ENCODE measurements at regions not wholly inside any gene's neighbourhood (a gene's known extent, or its start where the extent isn't known, plus 50 kb on each side); places are given as distances from the start of the nearest gene placed in this dataset.
"Not testable (repeated sequence)": the region's sequence is repeated elsewhere in the genome, so short reads cannot be mapped to it uniquely, and the experiment has no call there.

DNA sequence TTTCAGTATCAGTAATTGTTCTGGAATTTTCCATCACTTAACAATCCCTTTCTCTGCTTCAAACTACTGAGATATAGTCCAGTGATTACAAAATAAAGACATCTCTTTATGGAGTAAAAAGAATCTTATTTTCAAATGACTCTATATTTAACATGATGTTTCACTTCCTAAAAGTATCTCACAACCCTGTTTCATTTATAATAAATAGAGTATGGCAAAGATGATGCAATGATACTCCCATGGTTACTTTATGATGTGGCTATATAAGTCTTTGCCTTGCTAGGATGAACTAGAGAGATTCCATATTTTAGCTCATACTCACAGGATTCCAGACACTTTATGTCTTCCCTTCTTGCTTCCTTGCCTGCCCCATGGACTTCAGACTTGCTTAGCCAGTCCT lies 953.5 kb upstream of the MDGA2 start:
- peaks cover 11% of the 10 kb centered on the region for H3K4me1 Mint-ChIP-seq
- no peak overlapping the region for H3K27ac Mint-ChIP-seq
- ATAC-seq = no peak
- H3K4me3 Mint-ChIP-seq = no peak overlapping the region
- H3K36me3 Mint-ChIP-seq = no peaks in the 10 kb centered on the region
- H3K9me3 Mint-ChIP-seq = no peaks in the 10 kb centered on the region
- no peaks in the 10 kb centered on the region for H3K27me3 Mint-ChIP-seq

DNA sequence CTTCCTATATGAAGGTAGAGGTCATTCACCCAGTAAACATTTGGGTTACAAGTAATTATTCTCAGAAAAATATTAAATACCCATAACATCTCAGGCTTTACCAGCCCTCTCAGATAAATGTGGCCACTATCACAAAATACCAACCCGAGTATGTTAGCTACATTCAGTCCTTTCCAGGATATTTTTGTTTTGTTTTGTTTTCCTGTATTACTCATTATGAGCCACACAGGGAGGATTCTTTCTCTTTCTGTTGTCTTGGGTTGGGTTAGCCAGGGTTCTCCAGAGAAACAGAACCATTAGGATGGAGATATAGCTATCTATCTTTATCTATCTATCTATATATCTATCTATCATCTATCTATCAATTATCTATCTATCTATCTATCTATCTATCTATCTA lies 947.6 kb upstream of the MDGA2 start:
- Mint-ChIP-seq H3K36me3 (no peaks in the 10 kb centered on the region), H3K27me3 (no peaks in the 10 kb centered on the region), H3K9me3 (no peaks in the 10 kb centered on the region), H3K4me1 (no peaks in the 10 kb centered on the region), H3K27ac (no peak overlapping the region), H3K4me3 (no peak overlapping the region)
- ATAC-seq = no peak

GRCh38 chr14:48618057-48618456 lies 942.7 kb upstream of the MDGA2 start:
- H3K27me3 Mint-ChIP-seq = no peaks in the 10 kb centered on the region
- no peaks in the 10 kb centered on the region for H3K4me1 Mint-ChIP-seq
- no peak overlapping the region for H3K27ac Mint-ChIP-seq
- no peak overlapping the region for H3K4me3 Mint-ChIP-seq
- no peaks in the 10 kb centered on the region for H3K36me3 Mint-ChIP-seq
- ATAC-seq = no peak
- no peaks in the 10 kb centered on the region for H3K9me3 Mint-ChIP-seq

- Mint-ChIP-seq H3K36me3 (no peaks in the 10 kb centered on the region), H3K27me3 (no peaks in the 10 kb centered on the region), H3K4me1 (no peaks in the 10 kb centered on the region), H3K9me3 (no peaks in the 10 kb centered on the region), H3K27ac (no peak overlapping the region), H3K4me3 (no peak overlapping the region)
- ATAC-seq = no peak
Measured at GRCh38 chr14:48616931-48617330, 941.5 kb upstream of the MDGA2 start.

DNA sequence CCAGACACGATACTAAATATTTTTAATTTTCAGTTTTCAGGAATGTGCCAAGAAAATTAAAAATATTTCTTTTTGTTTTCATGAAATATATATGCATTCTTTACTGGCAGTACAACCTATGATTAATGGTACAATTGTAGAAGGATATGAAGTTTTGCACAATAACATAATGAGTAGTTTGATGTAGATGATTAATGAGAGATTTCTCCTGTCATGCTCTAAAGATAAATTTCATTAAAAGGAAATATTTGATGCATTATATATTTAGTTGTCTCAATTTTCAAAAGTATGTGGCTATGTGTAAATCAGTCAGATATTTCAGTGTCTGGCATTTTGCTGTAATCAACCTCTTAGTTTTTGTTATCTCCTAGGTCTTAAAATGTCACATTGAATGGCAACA lies 940.2 kb upstream of the MDGA2 start:
- ATAC-seq = no peak
- Mint-ChIP-seq H3K27ac (no peak overlapping the region), H3K4me1 (no peaks in the 10 kb centered on the region), H3K36me3 (no peaks in the 10 kb centered on the region), H3K4me3 (no peak overlapping the region), H3K27me3 (no peaks in the 10 kb centered on the region), H3K9me3 (peaks cover 8% of the 10 kb centered on the region)

GRCh38 chr14:48614003-48614402 lies 938.6 kb upstream of the MDGA2 start:
- ATAC-seq = no peak
- no peaks in the 10 kb centered on the region for H3K27me3 Mint-ChIP-seq
- H3K4me3 Mint-ChIP-seq = no peak overlapping the region
- peaks cover 8% of the 10 kb centered on the region for H3K9me3 Mint-ChIP-seq
- no peak overlapping the region for H3K27ac Mint-ChIP-seq
- H3K4me1 Mint-ChIP-seq = no peaks in the 10 kb centered on the region
- no peaks in the 10 kb centered on the region for H3K36me3 Mint-ChIP-seq

- not testable (repeated sequence) for H3K36me3 Mint-ChIP-seq, H3K27ac Mint-ChIP-seq, ATAC-seq, H3K27me3 Mint-ChIP-seq, H3K4me1 Mint-ChIP-seq, H3K4me3 Mint-ChIP-seq
- peaks cover 16% of the 10 kb centered on the region for H3K9me3 Mint-ChIP-seq
Measured at GRCh38 chr14:48606960-48607359, 931.6 kb upstream of the MDGA2 start.

DNA sequence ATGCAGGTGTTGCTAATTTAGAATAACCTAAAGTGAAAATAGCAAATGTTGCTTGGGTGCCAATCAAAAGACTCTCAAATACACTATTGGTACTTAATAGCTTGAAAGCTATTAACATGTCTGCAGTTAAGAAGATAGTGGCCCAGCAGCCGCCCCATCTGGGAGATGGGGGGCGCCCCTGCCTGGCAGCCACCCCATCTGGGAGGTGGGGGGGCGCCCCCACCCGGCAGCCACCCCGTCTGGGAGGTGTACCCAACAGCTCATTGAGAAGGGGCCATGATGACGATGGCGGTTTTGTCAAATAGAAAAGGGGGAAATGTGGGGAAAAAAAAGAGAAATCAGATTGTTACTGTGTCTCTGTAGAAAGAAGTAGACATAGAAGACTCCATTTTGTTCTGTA lies 923.1 kb upstream of the MDGA2 start:
- ATAC-seq = no peak
- Mint-ChIP-seq H3K9me3 (no peaks in the 10 kb centered on the region), H3K27ac (no peak overlapping the region), H3K36me3 (no peaks in the 10 kb centered on the region), H3K4me3 (no peak overlapping the region), H3K27me3 (no peaks in the 10 kb centered on the region), H3K4me1 (no peaks in the 10 kb centered on the region)

- Mint-ChIP-seq H3K36me3 (no peaks in the 10 kb centered on the region), H3K9me3 (no peaks in the 10 kb centered on the region), H3K4me1 (no peaks in the 10 kb centered on the region), H3K4me3 (no peak overlapping the region), H3K27me3 (no peaks in the 10 kb centered on the region), H3K27ac (no peak overlapping the region)
- ATAC-seq = no peak
Measured at GRCh38 chr14:48586099-48586498, 910.7 kb upstream of the MDGA2 start.

GRCh38 chr14:48584031-48584430 lies 908.6 kb upstream of the MDGA2 start:
- Mint-ChIP-seq H3K9me3 (no peaks in the 10 kb centered on the region), H3K4me3 (no peak overlapping the region), H3K36me3 (no peaks in the 10 kb centered on the region), H3K27me3 (no peaks in the 10 kb centered on the region), H3K27ac (no peak overlapping the region), H3K4me1 (no peaks in the 10 kb centered on the region)
- ATAC-seq = no peak

DNA sequence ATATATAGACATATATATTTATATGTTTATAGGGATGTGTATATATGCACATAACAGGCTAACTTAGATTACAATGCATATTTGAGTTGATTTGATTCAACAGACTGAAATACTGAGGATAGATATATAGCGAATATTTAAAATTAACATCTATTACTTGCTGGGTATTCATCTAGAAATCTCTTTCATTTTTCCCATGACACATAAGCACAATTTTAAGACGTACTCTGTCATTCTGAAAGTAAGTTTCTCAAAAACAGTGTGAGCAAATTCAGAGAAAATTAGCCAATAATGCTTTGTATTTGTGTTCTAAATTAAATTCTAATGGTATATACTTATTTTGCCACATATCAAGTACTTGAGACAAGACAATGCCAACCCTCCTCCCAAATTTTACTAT lies 907.5 kb upstream of the MDGA2 start:
- no peaks in the 10 kb centered on the region for H3K27me3 Mint-ChIP-seq
- H3K4me1 Mint-ChIP-seq = no peaks in the 10 kb centered on the region
- no peaks in the 10 kb centered on the region for H3K9me3 Mint-ChIP-seq
- no peak for ATAC-seq
- H3K4me3 Mint-ChIP-seq = no peak overlapping the region
- H3K36me3 Mint-ChIP-seq = no peaks in the 10 kb centered on the region
- H3K27ac Mint-ChIP-seq = no peak overlapping the region

GRCh38 chr14:48580692-48581091 lies 905.3 kb upstream of the MDGA2 start:
- no peaks in the 10 kb centered on the region for H3K27me3 Mint-ChIP-seq
- H3K9me3 Mint-ChIP-seq = no peaks in the 10 kb centered on the region
- no peak overlapping the region for H3K4me3 Mint-ChIP-seq
- no peaks in the 10 kb centered on the region for H3K4me1 Mint-ChIP-seq
- ATAC-seq = no peak
- H3K36me3 Mint-ChIP-seq = no peaks in the 10 kb centered on the region
- no peak overlapping the region for H3K27ac Mint-ChIP-seq

DNA sequence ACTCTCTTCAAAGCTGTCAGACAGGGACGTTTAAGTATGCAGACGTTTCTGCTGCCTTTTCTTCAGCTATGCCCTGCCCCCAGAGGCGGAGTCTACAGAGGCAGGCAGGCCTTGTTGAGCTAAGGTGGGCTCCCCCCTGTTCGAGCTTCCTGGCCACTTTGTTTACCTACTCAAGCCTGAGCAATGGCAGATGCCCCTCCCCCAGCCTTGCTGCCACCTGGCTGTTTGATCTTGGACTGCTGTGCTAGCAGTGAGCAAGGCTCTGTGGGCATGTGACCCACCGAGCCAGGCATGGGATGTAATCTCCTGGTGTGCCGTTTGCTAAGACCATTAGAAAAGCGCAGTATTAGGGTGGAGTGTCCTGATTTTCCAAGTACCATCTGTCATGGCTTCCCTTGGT lies 900.4 kb upstream of the MDGA2 start:
- H3K27me3 Mint-ChIP-seq = no peaks in the 10 kb centered on the region
- H3K9me3 Mint-ChIP-seq = peaks cover 2% of the 10 kb centered on the region
- no peak overlapping the region for H3K4me3 Mint-ChIP-seq
- H3K27ac Mint-ChIP-seq = no peak overlapping the region
- ATAC-seq = no peak
- H3K4me1 Mint-ChIP-seq = no peaks in the 10 kb centered on the region
- H3K36me3 Mint-ChIP-seq = no peaks in the 10 kb centered on the region

- no peak overlapping the region for H3K4me3 Mint-ChIP-seq
- H3K27ac Mint-ChIP-seq = no peak overlapping the region
- H3K36me3 Mint-ChIP-seq = no peaks in the 10 kb centered on the region
- H3K9me3 Mint-ChIP-seq = peaks cover under 1% of the 10 kb centered on the region
- H3K4me1 Mint-ChIP-seq = no peaks in the 10 kb centered on the region
- no peaks in the 10 kb centered on the region for H3K27me3 Mint-ChIP-seq
- no peak for ATAC-seq
Measured at GRCh38 chr14:48568688-48569087, 893.3 kb upstream of the MDGA2 start.

DNA sequence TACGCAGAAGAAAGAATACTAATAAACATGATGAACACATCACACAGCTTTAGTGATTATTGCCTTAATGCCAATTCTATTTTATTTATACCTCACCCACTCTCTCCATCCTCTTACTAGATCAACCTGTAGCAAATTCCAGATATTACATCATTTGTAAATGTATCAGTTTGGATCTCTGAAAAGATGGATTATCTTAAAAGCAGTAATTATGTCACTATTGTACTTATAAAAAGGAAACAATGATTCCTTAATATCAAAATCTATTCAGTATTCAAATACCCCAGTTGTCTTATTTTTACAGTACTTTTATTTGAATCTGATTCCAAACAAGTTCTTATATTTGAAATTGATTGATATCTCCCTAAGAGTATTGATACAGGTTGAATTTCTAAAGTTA lies 892.8 kb upstream of the MDGA2 start:
- H3K9me3 Mint-ChIP-seq = peaks cover 4% of the 10 kb centered on the region
- H3K27ac Mint-ChIP-seq = no peak overlapping the region
- H3K4me3 Mint-ChIP-seq = no peak overlapping the region
- no peaks in the 10 kb centered on the region for H3K36me3 Mint-ChIP-seq
- no peaks in the 10 kb centered on the region for H3K27me3 Mint-ChIP-seq
- no peaks in the 10 kb centered on the region for H3K4me1 Mint-ChIP-seq
- no peak for ATAC-seq

- Mint-ChIP-seq H3K4me1 (no peaks in the 10 kb centered on the region), H3K36me3 (no peaks in the 10 kb centered on the region), H3K27ac (no peak overlapping the region), H3K9me3 (peaks cover 6% of the 10 kb centered on the region), H3K27me3 (no peaks in the 10 kb centered on the region), H3K4me3 (no peak overlapping the region)
- ATAC-seq = no peak
Measured at GRCh38 chr14:48563489-48563888, 888.1 kb upstream of the MDGA2 start.

GRCh38 chr14:48561438-48561837 lies 886.0 kb upstream of the MDGA2 start:
- H3K27me3 Mint-ChIP-seq, H3K9me3 Mint-ChIP-seq, H3K4me1 Mint-ChIP-seq, H3K36me3 Mint-ChIP-seq, H3K27ac Mint-ChIP-seq, ATAC-seq, H3K4me3 Mint-ChIP-seq: not testable (repeated sequence)

All from stimulated activated memory B cell treated with anti-CD40 and anti-IgM and Interleukin-4, amounts not matched to agents 10 μg/mL and 1 μg/mL and 100 μg/mL, for 72 hours (primary cell).